ENCODE measurements at regions not wholly inside any gene's neighbourhood (a gene's known extent, or its start where the extent isn't known, plus 50 kb on each side); places are given as distances from the start of the nearest gene placed in this dataset.
A peak's percentile ranks its signal among the peaks of the same experiment; 100 is the strongest.
"Not testable (repeated sequence)": the region's sequence is repeated elsewhere in the genome, so short reads cannot be mapped to it uniquely, and the experiment has no call there.

GRCh38 chr15:25989327-25989726, 126.2 kb upstream of the ATP10A start:
- Histone ChIP-seq H3K4me1 (no peaks in the 10 kb centered on the region), H3K9me3 (no peaks in the 10 kb centered on the region), H3K4me3 (ENCODE audit: low read depth, low read length) (no peak overlapping the region), H3K36me3 (ENCODE audit: control insufficient read depth, insufficient read depth, low read length) (no peaks in the 10 kb centered on the region), H3K27me3 (replicated peaks; ENCODE audit: control insufficient read depth, insufficient read depth, low read length) (no peaks in the 10 kb centered on the region)
- Mint-ChIP-seq H3K4me3 (ENCODE audit: unreplicated experiment) (no peak overlapping the region), H3K36me3 (ENCODE audit: insufficient read depth, unreplicated experiment) (no peaks in the 10 kb centered on the region), H3K27ac (ENCODE audit: unreplicated experiment) (no peak overlapping the region), H3K27me3 (ENCODE audit: insufficient read depth, unreplicated experiment) (peaks cover 3% of the 10 kb centered on the region), H3K9me3 (ENCODE audit: unreplicated experiment) (no peaks in the 10 kb centered on the region), H3K4me1 (ENCODE audit: low read depth, unreplicated experiment) (no peaks in the 10 kb centered on the region)
- no TSS peak for BruUV-seq (replicated peaks)
- TF ChIP-seq, protein P1, sequence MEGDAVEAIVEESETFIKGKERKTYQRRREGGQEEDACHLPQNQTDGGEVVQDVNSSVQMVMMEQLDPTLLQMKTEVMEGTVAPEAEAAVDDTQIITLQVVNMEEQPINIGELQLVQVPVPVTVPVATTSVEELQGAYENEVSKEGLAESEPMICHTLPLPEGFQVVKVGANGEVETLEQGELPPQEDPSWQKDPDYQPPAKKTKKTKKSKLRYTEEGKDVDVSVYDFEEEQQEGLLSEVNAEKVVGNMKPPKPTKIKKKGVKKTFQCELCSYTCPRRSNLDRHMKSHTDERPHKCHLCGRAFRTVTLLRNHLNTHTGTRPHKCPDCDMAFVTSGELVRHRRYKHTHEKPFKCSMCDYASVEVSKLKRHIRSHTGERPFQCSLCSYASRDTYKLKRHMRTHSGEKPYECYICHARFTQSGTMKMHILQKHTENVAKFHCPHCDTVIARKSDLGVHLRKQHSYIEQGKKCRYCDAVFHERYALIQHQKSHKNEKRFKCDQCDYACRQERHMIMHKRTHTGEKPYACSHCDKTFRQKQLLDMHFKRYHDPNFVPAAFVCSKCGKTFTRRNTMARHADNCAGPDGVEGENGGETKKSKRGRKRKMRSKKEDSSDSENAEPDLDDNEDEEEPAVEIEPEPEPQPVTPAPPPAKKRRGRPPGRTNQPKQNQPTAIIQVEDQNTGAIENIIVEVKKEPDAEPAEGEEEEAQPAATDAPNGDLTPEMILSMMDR (IDR thresholded peaks at IDR 0.05; ENCODE audit: insufficient read depth in 1 of 2, low read depth in 1 of 2, low read length in 1 of 2, severe bottlenecking in 1 of 2, unreplicated experiment in 1 of 2): no peak
- POLR2A ChIA-PET: no interaction called here
- CTCF ChIA-PET: no interaction called here
- intact Hi-C loops (cut with micrococcal nuclease; ENCODE audit: unreplicated experiment): no loop called here
- peak in 1 of 2 experiments; percentile 17 for DNase-seq

- H3K4me1 Mint-ChIP-seq (ENCODE audit: low read depth, unreplicated experiment); intact Hi-C loops (cut with micrococcal nuclease; ENCODE audit: unreplicated experiment); H3K4me3 Mint-ChIP-seq (ENCODE audit: unreplicated experiment); H3K4me1 ChIP-seq; H3K36me3 Mint-ChIP-seq (ENCODE audit: insufficient read depth, unreplicated experiment); POLR2A ChIA-PET; H3K27me3 Mint-ChIP-seq (ENCODE audit: insufficient read depth, unreplicated experiment); H3K9me3 Mint-ChIP-seq (ENCODE audit: unreplicated experiment); H3K9me3 ChIP-seq; BruUV-seq (replicated peaks); H3K4me3 ChIP-seq (ENCODE audit: low read depth, low read length); H3K36me3 ChIP-seq (ENCODE audit: control insufficient read depth, insufficient read depth, low read length); H3K27ac Mint-ChIP-seq (ENCODE audit: unreplicated experiment); CTCF ChIA-PET; H3K27me3 ChIP-seq (replicated peaks; ENCODE audit: control insufficient read depth, insufficient read depth, low read length); DNase-seq: not testable (repeated sequence)
Measured at GRCh38 chr15:25988716-25989115, 125.6 kb upstream of the ATP10A start.

DNA sequence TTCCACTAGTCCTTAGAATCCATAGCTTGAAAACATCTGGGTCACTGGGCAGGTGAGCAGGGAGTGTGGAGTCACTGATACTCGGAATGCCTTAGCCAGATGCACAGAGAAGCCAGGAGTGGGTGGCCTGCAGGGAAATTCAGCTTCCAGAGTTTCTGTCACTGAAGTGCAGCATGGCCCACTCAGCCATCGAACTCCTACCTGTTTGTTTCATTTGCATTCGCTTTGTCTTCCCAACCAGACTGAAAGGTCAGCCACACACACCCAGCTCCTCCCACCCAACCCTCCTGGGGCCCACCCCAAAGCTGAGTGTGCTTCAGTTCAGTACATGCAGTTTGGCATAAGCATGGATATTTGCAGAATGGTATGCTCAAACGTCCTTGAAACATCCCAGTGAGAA, 124.5 kb upstream of the ATP10A start:
- intact Hi-C loops (cut with micrococcal nuclease; ENCODE audit: unreplicated experiment): no loop called here
- H3K9me3 Mint-ChIP-seq (ENCODE audit: unreplicated experiment): no peaks in the 10 kb centered on the region
- H3K4me3 Mint-ChIP-seq (ENCODE audit: unreplicated experiment): no peak overlapping the region
- TF ChIP-seq, protein P1 (IDR thresholded peaks at IDR 0.05; ENCODE audit: insufficient read depth in 1 of 2, low read depth in 1 of 2, low read length in 1 of 2, severe bottlenecking in 1 of 2, unreplicated experiment in 1 of 2): no peak
- Histone ChIP-seq H3K4me3 (ENCODE audit: low read depth, low read length) (no peak overlapping the region), H3K27me3 (replicated peaks; ENCODE audit: control insufficient read depth, insufficient read depth, low read length) (no peaks in the 10 kb centered on the region), H3K9me3 (no peaks in the 10 kb centered on the region), H3K36me3 (ENCODE audit: control insufficient read depth, insufficient read depth, low read length) (no peaks in the 10 kb centered on the region), H3K4me1 (no peaks in the 10 kb centered on the region)
- peaks cover 3% of the 10 kb centered on the region for H3K27me3 Mint-ChIP-seq (ENCODE audit: insufficient read depth, unreplicated experiment)
- H3K36me3 Mint-ChIP-seq (ENCODE audit: insufficient read depth, unreplicated experiment): no peaks in the 10 kb centered on the region
- DNase-seq: no peak
- ChIA-PET POLR2A (no interaction called here), CTCF (no interaction called here)
- H3K4me1 Mint-ChIP-seq (ENCODE audit: low read depth, unreplicated experiment): peaks cover 5% of the 10 kb centered on the region
- BruUV-seq (replicated peaks): no TSS peak
- H3K27ac Mint-ChIP-seq (ENCODE audit: unreplicated experiment): no peak overlapping the region

DNA sequence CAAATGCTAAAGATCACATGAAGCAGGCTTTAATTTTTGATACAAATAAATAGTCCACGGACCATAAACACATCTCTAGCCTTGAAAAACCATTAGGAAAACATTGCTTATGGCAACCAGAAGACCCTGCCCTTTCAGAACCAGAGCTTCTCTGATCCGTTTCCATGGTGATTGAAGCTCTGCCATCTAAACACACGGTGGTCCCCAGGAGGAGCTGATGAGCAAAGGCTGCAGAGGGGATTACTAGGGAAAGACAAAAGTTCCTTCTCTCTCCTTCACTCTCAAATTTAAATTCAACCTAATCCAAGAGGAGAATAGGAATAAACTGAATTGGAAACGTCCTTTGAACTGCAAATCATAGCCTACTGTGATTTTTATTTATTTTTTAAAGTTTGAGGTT, 122.0 kb upstream of the ATP10A start:
- CTCF ChIA-PET: no interaction called here

More for the DNA sequence above, 122.0 kb upstream of the ATP10A start:
- Histone ChIP-seq H3K4me1 (no peaks in the 10 kb centered on the region), H3K36me3 (ENCODE audit: control insufficient read depth, insufficient read depth, low read length) (no peaks in the 10 kb centered on the region), H3K4me3 (ENCODE audit: low read depth, low read length) (no peak overlapping the region), H3K9me3 (no peaks in the 10 kb centered on the region), H3K27me3 (replicated peaks; ENCODE audit: control insufficient read depth, insufficient read depth, low read length) (no peaks in the 10 kb centered on the region)
- BruUV-seq (replicated peaks): no TSS peak
- Mint-ChIP-seq H3K4me1 (ENCODE audit: low read depth, unreplicated experiment) (peaks cover 17% of the 10 kb centered on the region), H3K27me3 (ENCODE audit: insufficient read depth, unreplicated experiment) (no peaks in the 10 kb centered on the region), H3K4me3 (ENCODE audit: unreplicated experiment) (no peak overlapping the region), H3K36me3 (ENCODE audit: insufficient read depth, unreplicated experiment) (no peaks in the 10 kb centered on the region), H3K27ac (ENCODE audit: unreplicated experiment) (no peak overlapping the region), H3K9me3 (ENCODE audit: unreplicated experiment) (no peaks in the 10 kb centered on the region)
- DNase-seq: no peak
- TF ChIP-seq, protein P1 (IDR thresholded peaks at IDR 0.05; ENCODE audit: insufficient read depth in 1 of 2, low read depth in 1 of 2, low read length in 1 of 2, severe bottlenecking in 1 of 2, unreplicated experiment in 1 of 2): no peak
- intact Hi-C loops (cut with micrococcal nuclease; ENCODE audit: unreplicated experiment): no loop called here
- POLR2A ChIA-PET: no interaction called here

All from Caco-2 (cell line).